ENCODE measurements at regions not wholly inside any gene's neighbourhood (a gene's known extent, or its start where the extent isn't known, plus 50 kb on each side); places are given as distances from the start of the nearest gene placed in this dataset.

GRCh38 chr1:213702703-213703102, 285.1 kb upstream of the PROX1 start:
- Histone ChIP-seq H3K56ac (ENCODE audit: extremely low read depth, insufficient read depth, low read length) (no peak overlapping the region), H3K4me2 (ENCODE audit: low read depth, low read length) (no peak overlapping the region), H3K36me3 (ENCODE audit: control insufficient read depth, insufficient read depth, low read length) (no peaks in the 10 kb centered on the region), H3K4me3 (ENCODE audit: insufficient read depth, low read depth, low read length) (no peak overlapping the region), H2BK20ac (ENCODE audit: low read depth, low read length) (no peak overlapping the region), H2AK5ac (ENCODE audit: low read depth, low read length) (no peak overlapping the region), H4K91ac (ENCODE audit: insufficient read depth, low read depth, low read length) (no peak overlapping the region), H3K9me1 (ENCODE audit: insufficient read depth, low read length) (no peaks in the 10 kb centered on the region), H3K4ac (ENCODE audit: low read depth, low read length) (no peak overlapping the region), H3K9ac (ENCODE audit: low read depth, low read length) (no peak overlapping the region), H2BK5ac (ENCODE audit: low read depth, low read length, poor library complexity, severe bottlenecking) (no peak overlapping the region), H3K27ac (ENCODE audit: insufficient read depth, low read length) (no peak overlapping the region), H3K4me1 (ENCODE audit: control insufficient read depth, insufficient read depth, low read length) (no peaks in the 10 kb centered on the region), H2BK120ac (ENCODE audit: low read depth, low read length) (no peak overlapping the region), H3K79me1 (ENCODE audit: low read depth in 1 of 2, low read length in 2 of 2) (no peaks in the 10 kb centered on the region), H3K27me3 (ENCODE audit: control insufficient read depth, insufficient read depth, low read length) (no peaks in the 10 kb centered on the region), H3K18ac (ENCODE audit: low read depth, low read length) (no peak overlapping the region), H2AFZ (replicated peaks; ENCODE audit: low read length, poor library complexity) (no peak overlapping the region), H4K20me1 (ENCODE audit: insufficient read depth, low read length) (no peaks in the 10 kb centered on the region), H4K8ac (ENCODE audit: low read depth in 2 of 2, low read length in 2 of 2) (no peak overlapping the region), H2AK9ac (replicated peaks; ENCODE audit: low read depth, low read length, poor library complexity) (no peak overlapping the region), H4K5ac (ENCODE audit: low read depth, low read length) (no peak overlapping the region), H3K14ac (replicated peaks; ENCODE audit: low read depth, low read length) (no peak overlapping the region), H3K9me3 (ENCODE audit: control insufficient read depth, insufficient read depth, low read length) (peaks cover 10% of the 10 kb centered on the region; the same call in 1 of the 2 replicates), H2BK15ac (ENCODE audit: low read depth, low read length) (no peak overlapping the region), H3K23ac (ENCODE audit: low read depth, low read length) (no peak overlapping the region)
- ATAC-seq (ENCODE audit: low read depth) (no peak), DNase-seq (no peak)
- in situ Hi-C loops (cut with MboI; ENCODE audit: low sequenced_read_pairs) (no loop called here), intact Hi-C loops (cut with micrococcal nuclease) (no loop called here), dilution Hi-C loops (cut with HindIII; ENCODE audit: low sequenced_read_pairs, unreplicated experiment) (no loop called here)
- ChIA-PET CTCF (no interaction called here), POLR2A (ENCODE audit: unreplicated experiment) (no interaction called here)
- TF ChIP-seq USF2 (IDR thresholded peaks at IDR 0.05; ENCODE audit: low read depth, low read length) (no peak), MAFK (IDR thresholded peaks at IDR 0.05; ENCODE audit: low read depth, low read length) (no peak), POLR2A (IDR thresholded peaks at IDR 0.05; ENCODE audit: low read depth, low read length) (no peak), RFX5 (IDR thresholded peaks at IDR 0.05; ENCODE audit: low read depth, low read length) (no peak)
- no TSS peak for BruUV-seq (replicated peaks)

Measured in IMR-90 (cell line).